ENCODE measurements at regions not wholly inside any gene's neighbourhood (a gene's known extent, or its start where the extent isn't known, plus 50 kb on each side); places are given as distances from the start of the nearest gene placed in this dataset.

GRCh38 chr6:129967427-129967826 is 51.0 kb upstream of the L3MBTL3 start:
- no peak for DNase-seq

DNA sequence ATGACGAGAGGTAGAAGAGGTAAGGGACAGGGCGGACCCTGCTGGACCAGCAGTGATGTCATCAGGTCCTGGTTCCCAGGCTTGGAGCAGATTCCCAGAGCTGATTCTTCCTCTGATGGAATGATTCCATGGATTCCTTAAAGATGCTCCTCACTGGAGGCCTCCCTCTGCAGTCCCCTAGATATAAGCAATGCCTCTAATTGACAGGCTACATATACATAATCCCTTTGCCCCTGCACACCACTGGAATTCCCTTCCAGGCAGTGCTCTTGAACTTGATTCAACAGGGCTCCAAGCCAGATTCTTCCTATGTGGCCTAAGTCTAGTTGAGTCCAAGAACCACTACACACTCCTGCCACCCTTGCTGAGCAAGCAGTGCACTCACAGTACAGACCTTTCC is 52.3 kb upstream of the L3MBTL3 start:
- DNase-seq = no peak

DNA sequence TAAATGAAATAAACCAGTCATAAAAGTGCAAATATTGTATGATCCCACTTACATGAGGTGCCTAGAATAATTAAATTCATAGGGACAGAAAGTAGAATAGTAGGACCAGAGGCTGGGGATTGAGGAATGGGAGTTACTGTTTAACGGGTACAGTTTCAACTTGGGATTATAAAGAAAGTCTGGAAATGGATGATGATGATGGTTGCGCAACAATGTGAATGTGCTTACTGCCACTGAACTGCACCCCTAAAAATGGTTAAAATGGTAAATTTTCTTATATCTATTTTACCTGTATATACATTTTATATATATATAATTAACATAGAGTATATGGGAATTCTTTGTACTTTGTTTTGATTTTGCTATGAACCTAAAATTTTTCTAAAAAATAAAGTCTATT is 53.3 kb upstream of the L3MBTL3 start:
- no peak for DNase-seq

- DNase-seq = no peak
Measured at GRCh38 chr6:129959358-129959930, 58.9 kb upstream of the L3MBTL3 start.

DNA sequence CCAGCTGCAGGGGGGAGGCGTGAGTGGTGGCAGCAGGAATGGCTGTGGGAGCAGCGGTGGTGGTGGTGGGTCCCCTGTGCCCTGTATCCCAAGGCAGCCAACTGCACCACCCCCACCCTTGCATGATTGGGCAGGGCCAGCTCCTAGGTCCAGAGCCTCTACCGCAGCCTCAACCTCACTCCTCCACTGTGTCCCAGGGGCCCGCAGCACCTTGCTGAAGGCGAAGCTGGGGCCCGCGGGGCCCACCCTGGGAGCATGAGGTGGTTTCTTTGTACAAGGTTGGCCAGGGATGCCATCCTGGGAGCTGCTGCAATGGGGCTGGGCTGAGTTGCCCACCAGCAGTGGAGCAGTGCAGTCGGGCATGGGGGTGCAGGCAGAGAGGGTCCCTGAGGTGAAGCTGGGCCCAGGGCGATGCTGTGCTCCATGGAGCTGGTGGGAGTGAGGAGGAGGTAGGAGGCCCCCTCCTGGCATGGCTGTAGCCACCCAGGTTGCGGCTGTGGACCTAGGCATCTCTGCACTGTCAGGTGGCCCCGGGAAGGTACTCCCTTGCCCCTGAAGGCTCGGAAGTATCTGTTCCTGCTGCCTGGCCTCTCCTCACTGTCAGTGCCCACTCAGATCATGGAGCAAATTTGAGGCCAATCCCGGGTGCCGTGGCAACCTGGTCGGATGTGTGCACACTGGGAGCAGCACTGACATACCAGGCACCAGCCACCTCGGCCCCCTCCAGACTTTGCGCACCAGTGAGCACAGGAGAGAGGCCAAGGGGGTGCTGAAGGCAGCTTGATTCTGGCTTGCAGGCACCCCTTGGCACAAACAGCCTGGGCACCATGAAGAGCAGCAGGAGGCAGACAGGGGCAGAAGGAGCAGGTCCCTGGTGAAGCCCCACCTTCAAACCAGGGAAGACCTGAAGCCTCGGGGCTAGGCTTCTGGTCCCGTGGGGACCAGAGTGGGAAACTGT is 60.2 kb upstream of the L3MBTL3 start:
- peak in 1 of 58 donors; percentile 7 for DNase-seq

DNA sequence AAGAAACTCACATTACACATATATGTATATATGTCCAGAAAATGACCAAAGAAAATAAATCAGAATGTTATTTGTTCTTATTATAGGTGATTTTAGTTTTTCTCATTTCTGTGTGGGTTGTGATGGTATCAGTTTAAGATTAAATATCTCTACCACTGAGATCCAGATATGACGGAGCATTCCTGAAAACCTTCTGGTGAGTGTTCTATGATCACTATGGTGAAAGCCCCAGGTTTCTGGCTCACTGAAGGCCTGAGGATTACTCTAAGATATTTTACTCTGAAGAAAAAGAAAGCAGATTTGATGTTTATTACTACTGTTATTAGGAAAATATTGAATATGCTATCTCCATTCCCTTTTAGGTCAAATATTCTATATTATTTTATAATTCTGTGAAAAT is 62.8 kb upstream of the L3MBTL3 start:
- DNase-seq = no peak

DNA sequence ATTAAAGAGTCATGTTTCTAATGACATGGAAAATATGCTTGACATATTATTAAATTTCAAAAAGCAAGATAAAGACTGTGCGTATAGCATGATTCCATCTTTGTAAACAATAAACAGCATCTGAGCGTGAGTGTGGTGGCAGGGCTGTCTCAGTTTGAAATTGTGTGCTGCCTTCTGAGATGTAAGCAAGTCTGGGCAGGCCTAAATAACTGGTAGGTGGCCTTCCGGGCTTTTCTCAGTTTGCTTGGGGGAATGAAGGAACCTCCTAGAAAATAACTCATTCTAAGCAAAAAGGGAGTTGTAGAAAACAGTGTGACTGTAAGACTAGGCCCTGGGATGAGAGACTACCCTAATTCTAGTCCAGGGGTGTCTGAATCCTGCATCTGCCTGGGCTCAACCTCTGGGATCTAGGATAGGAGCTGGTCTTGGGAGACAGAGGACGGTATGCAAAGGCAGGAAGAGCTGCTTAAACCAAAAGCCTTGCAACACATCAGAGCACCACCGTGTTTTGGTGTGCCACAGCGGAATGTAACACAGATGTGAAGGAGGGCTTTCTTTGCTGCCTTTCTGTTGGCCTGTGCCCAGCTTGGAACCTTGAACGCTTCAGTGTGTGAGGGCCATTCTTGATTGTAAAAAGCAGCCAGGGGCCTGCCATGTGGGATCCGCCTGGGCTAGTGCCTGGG is 63.5 kb upstream of the L3MBTL3 start:
- DNase-seq = no peak

DNA sequence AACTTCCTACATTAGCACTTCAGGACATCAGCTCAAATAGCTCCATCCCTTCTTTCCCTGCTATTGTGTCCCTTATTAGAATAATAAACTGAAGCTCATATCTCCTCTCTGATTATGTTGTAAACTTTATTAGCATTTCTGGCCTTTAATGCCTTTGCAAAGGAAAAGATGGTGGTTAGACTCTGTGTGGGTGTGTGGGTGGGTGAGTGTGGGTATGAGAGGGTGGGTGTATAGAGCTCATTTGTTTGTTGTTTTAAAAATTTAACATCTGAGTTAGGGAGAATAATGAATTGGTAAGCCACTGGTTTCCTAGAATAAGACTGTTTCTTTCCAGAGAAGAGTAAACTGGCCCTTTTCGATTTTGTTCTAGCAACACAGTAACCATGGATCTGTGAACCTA is 70.6 kb upstream of the L3MBTL3 start:
- no peak for DNase-seq

DNA sequence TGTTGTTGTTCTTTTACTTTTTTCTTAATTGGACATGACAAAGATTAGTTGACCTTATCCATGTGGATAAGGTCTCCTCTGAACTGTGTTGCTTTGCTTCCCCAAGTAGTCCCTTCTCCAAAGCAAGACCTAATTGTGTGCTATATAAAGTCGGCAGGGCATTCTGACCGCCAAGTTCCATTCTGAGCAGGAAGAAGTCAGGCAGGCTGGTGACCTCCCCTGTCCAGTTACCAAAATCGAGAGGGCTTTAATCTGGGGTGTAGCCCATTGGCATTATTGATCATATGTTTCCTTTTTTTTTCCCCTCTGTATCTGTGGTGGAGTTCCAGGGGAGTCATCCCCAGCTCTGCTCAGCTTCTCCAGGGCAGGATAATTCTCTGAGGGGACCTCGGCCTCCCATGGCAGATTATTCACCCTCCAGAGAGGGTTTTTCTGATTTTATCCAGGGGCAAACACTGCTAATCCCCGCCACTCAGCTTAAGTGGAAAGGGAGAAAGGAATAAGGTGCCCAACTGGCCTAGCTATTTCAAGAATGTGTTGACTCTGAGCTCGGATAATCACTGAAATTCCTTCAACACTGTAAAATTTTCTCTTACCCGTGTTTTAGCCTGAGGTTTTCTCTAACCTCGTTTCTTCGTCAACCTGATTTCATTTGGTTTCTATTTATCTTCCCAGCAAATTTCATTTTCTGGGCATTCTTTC is 71.8 kb upstream of the L3MBTL3 start:
- DNase-seq = no peak

GRCh38 chr6:129943637-129944271 is 74.6 kb upstream of the L3MBTL3 start:
- no peak for DNase-seq

GRCh38 chr6:129940454-129941195 is 77.8 kb upstream of the L3MBTL3 start:
- no peak for DNase-seq

DNA sequence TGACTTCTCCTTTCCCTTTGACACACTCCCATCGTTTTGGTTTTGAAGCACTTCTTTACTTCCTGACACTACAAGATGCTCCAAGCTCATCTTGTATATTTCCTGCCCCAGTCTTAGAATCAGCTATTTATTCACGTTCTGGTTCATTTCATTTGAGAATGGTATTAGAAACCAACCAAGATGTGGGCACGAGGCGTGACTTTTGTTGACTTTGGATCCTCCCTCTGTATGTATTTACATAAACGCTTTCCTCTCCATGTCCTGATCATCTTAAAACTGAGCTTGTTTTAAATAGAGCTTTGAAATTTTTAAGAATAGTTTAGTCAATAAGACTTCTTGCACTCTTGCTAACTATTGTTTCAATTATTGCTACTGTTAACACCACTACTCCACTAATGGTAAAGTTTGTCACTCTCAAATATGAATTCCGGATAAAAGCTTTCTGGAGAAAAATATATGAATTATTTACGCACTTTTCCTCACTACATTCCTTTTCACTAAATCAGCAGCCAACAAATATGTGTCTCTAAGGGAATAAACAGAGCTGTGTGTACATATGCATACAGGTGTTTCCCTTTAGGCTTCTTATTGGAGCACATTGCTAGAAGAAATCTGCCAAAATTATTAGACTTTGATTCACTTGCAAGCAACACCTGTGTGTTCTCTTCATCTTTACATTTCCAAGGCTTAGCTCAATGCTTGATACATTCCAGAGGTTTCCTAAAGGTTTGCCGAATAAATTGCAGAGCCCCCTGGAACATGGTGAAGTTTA is 77.3 kb upstream of the TMEM244 start:
- DNase-seq = no peak

DNA sequence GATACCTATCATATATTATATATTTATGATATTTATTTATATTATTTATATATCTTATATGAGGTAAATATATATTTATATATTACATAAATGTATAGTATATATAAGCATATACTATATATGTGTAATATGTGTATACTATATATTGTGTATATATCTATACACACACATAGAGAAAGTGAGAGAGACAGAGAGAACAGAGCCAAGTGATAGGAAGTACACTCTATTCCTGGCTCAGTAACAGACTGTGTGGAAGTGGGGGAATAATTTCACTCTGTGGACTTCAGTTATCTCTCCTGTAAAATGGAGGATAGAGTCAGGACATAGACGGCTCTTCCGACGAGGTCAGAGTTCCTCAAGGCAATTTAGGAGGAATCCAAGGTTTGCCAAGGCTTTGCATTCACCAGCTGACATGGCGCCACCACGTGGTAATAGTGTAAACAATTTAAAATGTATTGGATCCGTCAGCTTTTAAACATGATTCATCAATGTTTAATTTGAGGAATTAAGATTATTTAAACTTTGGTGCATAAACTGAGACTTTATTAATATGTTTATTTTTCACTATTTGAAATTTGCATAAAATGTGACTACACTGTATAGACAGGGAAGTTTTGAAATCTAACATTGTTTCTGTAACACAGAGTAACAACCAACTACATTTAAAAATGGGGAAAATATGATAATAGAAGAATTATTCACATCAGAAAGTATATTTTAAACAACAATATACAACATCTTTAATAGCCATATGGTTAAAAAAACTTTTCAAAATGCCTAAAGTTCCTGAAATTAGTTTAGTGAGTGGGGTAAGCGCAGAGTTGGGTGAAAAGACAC is 75.4 kb upstream of the TMEM244 start:
- peak in 20 of 58 donors; percentile 1 to 54 (median 6) for DNase-seq

DNA sequence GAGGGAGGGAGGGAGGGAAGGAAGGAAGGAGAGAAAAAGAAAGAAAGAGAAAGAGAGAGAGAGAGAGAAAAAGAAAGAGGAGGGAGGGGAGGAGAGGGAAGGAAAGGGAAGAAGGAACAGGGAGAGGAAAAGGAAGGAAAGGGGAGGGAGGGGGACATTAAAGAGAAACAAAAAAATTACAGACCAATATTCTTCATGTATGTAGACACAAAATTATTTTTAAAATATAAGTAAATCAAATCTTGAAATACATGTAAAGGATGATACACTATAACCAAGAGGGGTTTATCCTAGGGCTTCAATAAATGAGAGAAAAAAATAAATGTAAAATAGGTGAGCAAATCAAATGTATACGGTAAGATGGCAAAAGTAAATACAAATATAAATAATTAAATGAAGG is 71.2 kb upstream of the TMEM244 start:
- no peak for DNase-seq

- peak in 43 of 58 donors; percentile 1 to 74 (median 29) for DNase-seq
Measured at GRCh38 chr6:129929433-129929832, 68.3 kb upstream of the TMEM244 start.

- no peak for DNase-seq
Measured at GRCh38 chr6:129923530-129924250, 62.6 kb upstream of the TMEM244 start.

DNA sequence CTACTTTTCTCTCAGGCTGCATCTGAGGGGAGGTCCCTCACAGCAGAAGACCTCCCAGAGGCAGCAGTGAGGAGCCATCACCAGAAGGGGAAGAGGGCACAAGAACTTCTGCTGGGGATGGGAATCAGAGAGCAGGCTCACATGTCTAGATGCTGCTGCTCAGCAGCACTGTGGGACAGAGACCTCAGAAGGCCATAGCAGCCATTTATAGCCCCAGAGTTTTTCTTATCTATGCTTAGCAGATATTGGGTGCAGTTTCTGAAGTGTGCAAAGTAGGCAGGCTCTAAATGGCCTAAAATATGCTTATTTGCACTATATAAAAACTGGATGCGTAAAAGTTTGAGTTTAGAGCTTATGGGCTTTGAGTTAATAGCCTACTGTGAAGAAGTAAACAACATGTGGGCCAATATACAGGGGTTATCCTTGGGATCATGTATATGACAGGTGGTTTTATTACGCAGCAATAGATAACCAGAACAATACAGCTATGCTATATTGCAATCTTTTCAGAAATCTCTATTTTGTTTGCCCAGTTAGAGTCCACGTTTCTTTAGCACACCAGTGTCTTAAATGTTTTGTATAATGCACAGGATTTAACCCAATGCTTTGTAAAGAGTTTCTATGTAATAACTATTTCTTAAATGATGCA is 60.2 kb upstream of the TMEM244 start:
- no peak for DNase-seq

Data from anterior cingulate cortex (tissue), 58 donors.